GM12878 (cell line): ENCODE measurements at regions not wholly inside any gene's neighbourhood (a gene's known extent, or its start where the extent isn't known, plus 50 kb on each side); places are given as distances from the start of the nearest gene placed in this dataset.

Experiments used
- ATAC-seq: fragments of 200-7000 bp; cut with Tn5 transposase; 3 replicates; pipeline ENCODE4 v1.9.1; 2020; ENCODE audit warnings: mild to moderate bottlenecking, moderate library complexity
- BruUV-seq: library from RNA; stranded (reverse); fragments of 400-500 nt; replicated peaks from 2 replicates; lab custom pipeline; 2021; lab: Mats Ljungman, UMichigan
- CTCF ChIA-PET: fragments of 300-600 bp; sonication (Branson Sonifier 250); formaldehyde crosslinking; extraction: SDS; loops from one replicate; lab custom pipeline; 2021; ENCODE audit warnings: inconsistent platforms; lab: Yijun Ruan, JAX
- POLR2A ChIA-PET: fragments of 350-600 bp; formaldehyde crosslinking; extraction: SDS; loops from one replicate; lab custom pipeline; 2021; ENCODE audit warnings: inconsistent platforms; lab: Charles Lee
- RAD21 ChIA-PET: fragments of 300-600 bp; sonication (Branson Sonifier 250); formaldehyde crosslinking; loops from one replicate; lab custom pipeline; 2023; ENCODE audit warnings: antibody characterized with exemption; ENCODE audit not compliant: unreplicated experiment; lab: Charles Lee
- SMC1A ChIA-PET: fragments of 300-600 bp; sonication (Branson Sonifier 250); formaldehyde crosslinking; loops from one replicate; lab custom pipeline; 2023; ENCODE audit not compliant: unreplicated experiment, uncharacterized antibody; lab: Charles Lee
- DNase-seq: peaks from one replicate; pipeline ENCODE4 v3.0.0-alpha.2; 2011; ENCODE audit warnings: low read depth, low spot score
- FAIRE-seq: peaks from 3 replicates; lab custom pipeline; 2011; peaks lifted over from hg19 to GRCh38; lab: Jason Lieb, UNC
- H2AFZ ChIP-seq: 2 replicates; pipeline ENCODE4 v1.6.0; 2011; ENCODE audit warnings: low read depth, low read length, control low read depth; ENCODE audit not compliant: control insufficient read depth
- H3K27ac ChIP-seq: 2 replicates; pipeline ENCODE4 v1.5.1; 2011; ENCODE audit warnings: control low read depth; ENCODE audit not compliant: control insufficient read depth, insufficient read depth
- H3K27me3 ChIP-seq, 2 experiments: replicated peaks in 1 of 2; 2 replicates each; pipeline versions ENCODE4 v1.6.0 to v1.6.1; 2011; ENCODE audit warnings: low read length in 1 of 2; ENCODE audit not compliant: control insufficient read depth in 2 of 2, insufficient read depth in 2 of 2
- H3K36me3 ChIP-seq, 2 experiments: 2 replicates each; pipeline ENCODE4 v1.5.1; 2011; ENCODE audit warnings: low read length in 1 of 2; ENCODE audit not compliant: control insufficient read depth in 2 of 2, insufficient read depth in 2 of 2
- H3K4me1 ChIP-seq: 2 replicates; pipeline ENCODE4 v1.6.1; 2011; ENCODE audit warnings: mild to moderate bottlenecking, low read length, moderate library complexity, mixed read lengths; ENCODE audit not compliant: control insufficient read depth, insufficient read depth
- H3K4me2 ChIP-seq: 2 replicates; pipeline ENCODE4 v1.6.0; 2011; ENCODE audit warnings: control low read depth; ENCODE audit not compliant: control insufficient read depth, insufficient read depth
- H3K4me3 ChIP-seq: fragments of 200-600 bp; sonication (generic); 2 replicates; pipeline ENCODE4 v1.5.1; 2016
- H3K79me2 ChIP-seq: 2 replicates; pipeline ENCODE4 v1.6.0; 2011; ENCODE audit warnings: low read length; ENCODE audit not compliant: control insufficient read depth, insufficient read depth
- H3K9ac ChIP-seq: 2 replicates; pipeline ENCODE4 v1.8.0; 2011; ENCODE audit warnings: low read length, control low read depth, mixed read lengths; ENCODE audit not compliant: control insufficient read depth, insufficient read depth
- H3K9me3 ChIP-seq: replicated peaks from 3 replicates; pipeline ENCODE4 v1.5.1; 2011; ENCODE audit warnings: mild to moderate bottlenecking, low read length; ENCODE audit not compliant: control insufficient read depth, insufficient read depth
- H4K20me1 ChIP-seq: 2 replicates; pipeline ENCODE4 v1.6.0; 2011; ENCODE audit not compliant: control insufficient read depth, insufficient read depth
- CEBPB ChIP-seq, 2 experiments: fragments of 150-350 bp in 1 of 2; IDR thresholded peaks; 2 replicates each; pipeline ENCODE4 v1.6.1; 2012 to 2014; ENCODE audit warnings: low read depth in 2 of 2, low read length in 2 of 2, borderline replicate concordance in 1 of 2, inconsistent platforms in 1 of 2
- CTCF ChIP-seq, 3 experiments: IDR thresholded peaks in 2 of 3; conservative IDR thresholded peaks in 1 of 3; 2 replicates each; pipeline ENCODE4 v1.5.1; 2011; ENCODE audit warnings: low read depth in 3 of 3, low read length in 3 of 3, mild to moderate bottlenecking in 3 of 3, control low read depth in 2 of 3, moderate library complexity in 2 of 3, inconsistent platforms in 1 of 3, mixed read lengths in 1 of 3; ENCODE audit not compliant: control insufficient read depth in 2 of 3, insufficient read depth in 1 of 3; ENCODE audit errors: extremely low read depth in 1 of 3
- E2F4 ChIP-seq: IDR thresholded peaks from 2 replicates; pipeline ENCODE4 v1.6.1; 2012; ENCODE audit warnings: low read depth, low read length, improper control_type of control experiment
- ELK1 ChIP-seq: IDR thresholded peaks from 2 replicates; pipeline ENCODE4 v1.6.1; 2012; ENCODE audit warnings: low read depth, low read length, improper control_type of control experiment
- IKZF1 ChIP-seq: fragments of 450-650 bp; conservative IDR thresholded peaks from 2 replicates; pipeline ENCODE4 v1.6.1; 2017; ENCODE audit warnings: antibody characterized with exemption, mild to moderate bottlenecking
- IRF5 ChIP-seq: fragments of 450-650 bp; IDR thresholded peaks from 2 replicates; pipeline ENCODE4 v1.6.1; 2017; ENCODE audit warnings: borderline replicate concordance
- JUNB ChIP-seq: IDR thresholded peaks from 2 replicates; pipeline ENCODE4 v1.6.1; 2016; ENCODE audit warnings: antibody characterized with exemption, mild to moderate bottlenecking
- JUND ChIP-seq: IDR thresholded peaks from 2 replicates; pipeline ENCODE4 v1.6.1; 2012; ENCODE audit warnings: low read depth, mild to moderate bottlenecking, low read length, improper control_type of control experiment, moderate library complexity
- MEF2A ChIP-seq: IDR thresholded peaks from 2 replicates; pipeline ENCODE4 v1.6.1; 2011; ENCODE audit warnings: low read depth, mild to moderate bottlenecking, low read length, moderate library complexity; ENCODE audit not compliant: insufficient read depth
- NFYA ChIP-seq: IDR thresholded peaks from 2 replicates; pipeline ENCODE4 v1.6.1; 2011; ENCODE audit warnings: low read depth, mild to moderate bottlenecking, low read length, improper control_type of control experiment, borderline replicate concordance
- POLR2AphosphoS5 ChIP-seq: IDR thresholded peaks from 2 replicates; pipeline ENCODE4 v1.6.1; 2011; ENCODE audit warnings: mild to moderate bottlenecking, low read length, inconsistent platforms
- RAD21 ChIP-seq: IDR thresholded peaks from 2 replicates; pipeline ENCODE4 v1.6.1; 2011; ENCODE audit warnings: mild to moderate bottlenecking, low read depth, low read length, moderate library complexity; ENCODE audit not compliant: insufficient read depth
- RUNX3 ChIP-seq: IDR thresholded peaks from 2 replicates; pipeline ENCODE4 v1.6.1; 2012; ENCODE audit warnings: low read length, inconsistent platforms
- SMAD5 ChIP-seq: IDR thresholded peaks from 2 replicates; pipeline ENCODE4 v1.6.1; 2016; ENCODE audit warnings: antibody characterized with exemption, low read depth
- SMC3 ChIP-seq: IDR thresholded peaks from 2 replicates; pipeline ENCODE4 v1.6.1; 2011; ENCODE audit warnings: low read length, improper control_type of control experiment, borderline replicate concordance
- STAT3 ChIP-seq: IDR thresholded peaks from 2 replicates; pipeline ENCODE4 v1.6.1; 2011; ENCODE audit warnings: low read depth, low read length, improper control_type of control experiment
- TAF1 ChIP-seq: IDR thresholded peaks from 2 replicates; pipeline ENCODE4 v1.6.1; 2011; ENCODE audit warnings: mild to moderate bottlenecking, low read depth, low read length, borderline replicate concordance
- ZSCAN29 ChIP-seq: fragments of 450-650 bp; IDR thresholded peaks from 2 replicates; pipeline ENCODE4 v1.6.1; 2017; ENCODE audit warnings: mild to moderate bottlenecking, moderate library complexity
- in situ Hi-C: fragments of 300-500 bp; cut with MboI; formaldehyde crosslinking; loops from 9 replicates; pipeline ENCODE4 v1.14.3; 2018; ENCODE audit warnings: mixed read lengths
- intact Hi-C: fragments of 100-400 bp; cut with micrococcal nuclease; formaldehyde crosslinking; loops from one replicate; pipeline ENCODE4 v1.14.2; 2022; ENCODE audit not compliant: unreplicated experiment

GRCh38 chr20:7499201-7499600 lies 441.1 kb downstream of the HAO1 start:
- ChIA-PET RAD21 (no interaction called here), SMC1A (no interaction called here), CTCF (no interaction called here), POLR2A (no interaction called here)
- H4K20me1 ChIP-seq, result no peaks in the 10 kb centered on the region
- H3K4me3 ChIP-seq, result no peak overlapping the region
- DNase-seq (no peak), FAIRE-seq (no peak), ATAC-seq (no peak)
- H3K9ac ChIP-seq, result no peak overlapping the region
- no peaks in the 10 kb centered on the region for H3K4me1 ChIP-seq
- in situ Hi-C loops (no loop called here), intact Hi-C loops (no loop called here)
- H3K27ac ChIP-seq, result no peak overlapping the region
- H3K27me3 ChIP-seq, result no peaks in the 10 kb centered on the region
- no peaks in the 10 kb centered on the region for H3K36me3 ChIP-seq
- H3K4me2 ChIP-seq, result no peak overlapping the region
- H3K9me3 ChIP-seq, result no peaks in the 10 kb centered on the region
- TF ChIP-seq NFYA (no peak), IKZF1 (no peak), ELK1 (no peak), JUND (no peak), TAF1 (no peak), JUNB (no peak), E2F4 (no peak), RUNX3 (no peak), RAD21 (no peak), SMAD5 (no peak), CTCF (IDR thresholded peaks at IDR 0.05 in 2 of 3, conservative IDR thresholded peaks at IDR 0.05 in 1 of 3; ENCODE audit: control insufficient read depth in 2 of 3, extremely low read depth in 1 of 3, insufficient read depth in 1 of 3, low read depth in 3 of 3, low read length in 3 of 3) (no peak), SMC3 (no peak), POLR2AphosphoS5 (no peak), CEBPB (IDR thresholded peaks at IDR 0.05; ENCODE audit: borderline replicate concordance in 1 of 2, low read depth in 2 of 2, low read length in 2 of 2) (no peak), STAT3 (no peak), IRF5 (no peak), ZSCAN29 (no peak), MEF2A (no peak)
- H3K79me2 ChIP-seq, result no peaks in the 10 kb centered on the region
- no peak overlapping the region for H2AFZ ChIP-seq
- BruUV-seq, result no TSS peak
